PC-9 (cell line): ENCODE measurements at regions not wholly inside any gene's neighbourhood (a gene's known extent, or its start where the extent isn't known, plus 50 kb on each side); places are given as distances from the start of the nearest gene placed in this dataset.

Experiments used
- EZH2 ChIP-seq: fragments of 200-600 bp; sonication (generic); IDR thresholded peaks from 2 replicates; pipeline ENCODE4 v1.8.0; 2017; ENCODE audit warnings: antibody characterized with exemption, low read depth
- TF ChIP-seq, protein P1 (sequence below): fragments of 200-600 bp; sonication (generic); conservative IDR thresholded peaks from 2 replicates; pipeline ENCODE4 v1.6.1; 2017; ENCODE audit warnings: mixed run types, antibody characterized with exemption, mild to moderate bottlenecking, moderate library complexity

DNA sequence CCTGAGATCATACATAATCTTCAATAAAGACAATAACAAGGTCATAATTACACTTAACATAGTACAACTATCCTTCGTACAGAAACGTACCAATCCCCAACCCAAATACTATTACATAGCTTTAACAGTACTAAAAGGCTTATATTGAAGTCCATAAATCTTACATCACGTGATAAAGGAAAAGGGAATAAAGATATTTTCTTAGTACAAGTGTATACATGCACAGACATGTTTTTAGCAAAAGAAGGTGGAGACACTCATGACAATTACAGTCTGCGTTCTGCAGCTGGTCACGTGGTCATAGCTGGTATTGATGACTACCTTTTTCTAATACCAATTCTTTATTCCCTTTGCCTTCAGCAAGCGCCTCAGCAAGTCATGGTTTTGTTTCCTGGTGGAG, 464.5 kb upstream of the SLITRK5 start:
- TF ChIP-seq, protein P1, sequence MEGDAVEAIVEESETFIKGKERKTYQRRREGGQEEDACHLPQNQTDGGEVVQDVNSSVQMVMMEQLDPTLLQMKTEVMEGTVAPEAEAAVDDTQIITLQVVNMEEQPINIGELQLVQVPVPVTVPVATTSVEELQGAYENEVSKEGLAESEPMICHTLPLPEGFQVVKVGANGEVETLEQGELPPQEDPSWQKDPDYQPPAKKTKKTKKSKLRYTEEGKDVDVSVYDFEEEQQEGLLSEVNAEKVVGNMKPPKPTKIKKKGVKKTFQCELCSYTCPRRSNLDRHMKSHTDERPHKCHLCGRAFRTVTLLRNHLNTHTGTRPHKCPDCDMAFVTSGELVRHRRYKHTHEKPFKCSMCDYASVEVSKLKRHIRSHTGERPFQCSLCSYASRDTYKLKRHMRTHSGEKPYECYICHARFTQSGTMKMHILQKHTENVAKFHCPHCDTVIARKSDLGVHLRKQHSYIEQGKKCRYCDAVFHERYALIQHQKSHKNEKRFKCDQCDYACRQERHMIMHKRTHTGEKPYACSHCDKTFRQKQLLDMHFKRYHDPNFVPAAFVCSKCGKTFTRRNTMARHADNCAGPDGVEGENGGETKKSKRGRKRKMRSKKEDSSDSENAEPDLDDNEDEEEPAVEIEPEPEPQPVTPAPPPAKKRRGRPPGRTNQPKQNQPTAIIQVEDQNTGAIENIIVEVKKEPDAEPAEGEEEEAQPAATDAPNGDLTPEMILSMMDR: no peak
- no peak for TF ChIP-seq EZH2
